HG02571 (cell line): ENCODE measurements at regions not wholly inside any gene's neighbourhood (a gene's known extent, or its start where the extent isn't known, plus 50 kb on each side); places are given as distances from the start of the nearest gene placed in this dataset.
A peak's percentile ranks its signal among the peaks of the same experiment; 100 is the strongest.
"Not testable (repeated sequence)": the region's sequence is repeated elsewhere in the genome, so short reads cannot be mapped to it uniquely, and the experiment has no call there.

Experiments used
- ATAC-seq: cut with Tn5 transposase; IDR thresholded peaks from one replicate; pipeline ENCODE4 v1.9.1; 2021; ENCODE audit warnings: mild to moderate bottlenecking, moderate library complexity; ENCODE audit not compliant: unreplicated experiment

- ATAC-seq: no peak
These were observed 183.3 kb upstream of the JUN start for GRCh38 chr1:58966917-58967740.

GRCh38 chr1:58968360-58968952 lies 184.6 kb upstream of the JUN start:
- ATAC-seq: peak; percentile 81

GRCh38 chr1:58969176-58969575 lies 185.3 kb upstream of the JUN start:
- not testable (repeated sequence) for ATAC-seq

- no peak for ATAC-seq
These were observed 187.8 kb upstream of the JUN start for GRCh38 chr1:58971629-58972140.

- ATAC-seq: no peak
These were observed 192.0 kb upstream of the JUN start for GRCh38 chr1:58975888-58976287.

- ATAC-seq: no peak
These were observed 192.4 kb upstream of the JUN start for GRCh38 chr1:58976294-58976693.

GRCh38 chr1:58977598-58977997 lies 193.8 kb upstream of the JUN start:
- ATAC-seq: no peak

- no peak for ATAC-seq
These were observed 194.2 kb upstream of the JUN start for GRCh38 chr1:58978096-58978495.

- ATAC-seq: no peak
These were observed 195.2 kb upstream of the JUN start for GRCh38 chr1:58979086-58979485.

GRCh38 chr1:58979677-58980076 lies 195.8 kb upstream of the JUN start:
- ATAC-seq: no peak

- ATAC-seq: no peak
These were observed 197.5 kb upstream of the JUN start for GRCh38 chr1:58981392-58981791.

- ATAC-seq: no peak
These were observed 198.6 kb upstream of the JUN start for GRCh38 chr1:58982259-58982998.

- ATAC-seq: no peak
These were observed 199.3 kb upstream of the JUN start for GRCh38 chr1:58983162-58983561.

- no peak for ATAC-seq
These were observed 199.9 kb upstream of the JUN start for GRCh38 chr1:58983633-58984245.

GRCh38 chr1:58986996-58987767 lies 203.3 kb upstream of the JUN start:
- no peak for ATAC-seq

- ATAC-seq: no peak
These were observed 204.9 kb upstream of the JUN start for GRCh38 chr1:58988752-58989151.

- ATAC-seq: no peak
These were observed 206.0 kb upstream of the JUN start for GRCh38 chr1:58989845-58990244.

- ATAC-seq: no peak
These were observed 207.5 kb upstream of the JUN start for GRCh38 chr1:58991305-58991704.

- ATAC-seq: no peak
These were observed 208.8 kb upstream of the JUN start for GRCh38 chr1:58992643-58993042.

- ATAC-seq: no peak
These were observed 209.6 kb upstream of the JUN start for GRCh38 chr1:58993403-58993802.
